ENCODE measurements at regions not wholly inside any gene's neighbourhood (a gene's known extent, or its start where the extent isn't known, plus 50 kb on each side); places are given as distances from the start of the nearest gene placed in this dataset.

DNA sequence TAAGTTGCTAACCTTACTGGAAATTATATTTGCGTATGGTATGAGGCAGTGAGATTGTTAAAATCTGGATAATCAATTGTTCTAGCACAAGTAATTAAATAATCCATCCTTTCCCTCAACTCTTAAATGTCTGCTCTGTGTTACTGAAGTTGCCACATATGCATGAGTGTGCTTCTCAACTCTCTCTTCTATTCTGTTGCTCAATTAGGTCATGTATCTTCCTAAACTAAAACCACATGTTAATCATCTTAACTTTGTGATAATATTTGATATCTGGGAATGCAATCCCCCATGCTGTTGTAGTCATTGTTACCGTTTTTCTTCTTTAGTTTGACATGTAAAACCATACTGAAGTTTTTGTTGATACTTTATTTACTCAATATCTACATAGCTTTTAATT, 63.5 kb upstream of the STMND1 start:
- TF ChIP-seq, protein P1, sequence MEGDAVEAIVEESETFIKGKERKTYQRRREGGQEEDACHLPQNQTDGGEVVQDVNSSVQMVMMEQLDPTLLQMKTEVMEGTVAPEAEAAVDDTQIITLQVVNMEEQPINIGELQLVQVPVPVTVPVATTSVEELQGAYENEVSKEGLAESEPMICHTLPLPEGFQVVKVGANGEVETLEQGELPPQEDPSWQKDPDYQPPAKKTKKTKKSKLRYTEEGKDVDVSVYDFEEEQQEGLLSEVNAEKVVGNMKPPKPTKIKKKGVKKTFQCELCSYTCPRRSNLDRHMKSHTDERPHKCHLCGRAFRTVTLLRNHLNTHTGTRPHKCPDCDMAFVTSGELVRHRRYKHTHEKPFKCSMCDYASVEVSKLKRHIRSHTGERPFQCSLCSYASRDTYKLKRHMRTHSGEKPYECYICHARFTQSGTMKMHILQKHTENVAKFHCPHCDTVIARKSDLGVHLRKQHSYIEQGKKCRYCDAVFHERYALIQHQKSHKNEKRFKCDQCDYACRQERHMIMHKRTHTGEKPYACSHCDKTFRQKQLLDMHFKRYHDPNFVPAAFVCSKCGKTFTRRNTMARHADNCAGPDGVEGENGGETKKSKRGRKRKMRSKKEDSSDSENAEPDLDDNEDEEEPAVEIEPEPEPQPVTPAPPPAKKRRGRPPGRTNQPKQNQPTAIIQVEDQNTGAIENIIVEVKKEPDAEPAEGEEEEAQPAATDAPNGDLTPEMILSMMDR (IDR thresholded peaks at IDR 0.05): no peak
- TF ChIP-seq ZFX (IDR thresholded peaks at IDR 0.05; ENCODE audit: borderline replicate concordance): no peak

All from 22Rv1 (cell line).